ENCODE measurements at regions not wholly inside any gene's neighbourhood (a gene's known extent, or its start where the extent isn't known, plus 50 kb on each side); places are given as distances from the start of the nearest gene placed in this dataset.

GRCh38 chr6:90936286-90936685 lies 349.4 kb upstream of the MAP3K7 start:
- no peak overlapping the region for H3K4me3 ChIP-seq (ENCODE audit: low read depth, low read length)
- DNase-seq (ENCODE audit: low read depth), result no peak
- TF ChIP-seq CTCF (IDR thresholded peaks at IDR 0.05; ENCODE audit: low read depth, low read length, missing control alignments), result no peak

- H3K4me3 ChIP-seq (ENCODE audit: low read depth, low read length), result no peak overlapping the region
- DNase-seq (ENCODE audit: low read depth), result no peak
- TF ChIP-seq CTCF (IDR thresholded peaks at IDR 0.05; ENCODE audit: low read depth, low read length, missing control alignments), result no peak
Observed at GRCh38 chr6:90934966-90935365, 348.1 kb upstream of the MAP3K7 start.

- H3K4me3 ChIP-seq (ENCODE audit: low read depth, low read length), result no peak overlapping the region
- TF ChIP-seq CTCF (IDR thresholded peaks at IDR 0.05; ENCODE audit: low read depth, low read length, missing control alignments), result no peak
Observed at GRCh38 chr6:90934081-90934480, 347.2 kb upstream of the MAP3K7 start.

GRCh38 chr6:90932351-90932750 lies 345.5 kb upstream of the MAP3K7 start:
- DNase-seq (ENCODE audit: low read depth), result no peak

More at GRCh38 chr6:90934081-90934480, 347.2 kb upstream of the MAP3K7 start:
- no peak for DNase-seq (ENCODE audit: low read depth)

GRCh38 chr6:90928051-90928450 lies 341.2 kb upstream of the MAP3K7 start:
- no peak for DNase-seq (ENCODE audit: low read depth)
- TF ChIP-seq CTCF (IDR thresholded peaks at IDR 0.05; ENCODE audit: low read depth, low read length, missing control alignments), result no peak
- H3K4me3 ChIP-seq (ENCODE audit: low read depth, low read length), result no peak overlapping the region

More at GRCh38 chr6:90932351-90932750, 345.5 kb upstream of the MAP3K7 start:
- no peak for TF ChIP-seq CTCF (IDR thresholded peaks at IDR 0.05; ENCODE audit: low read depth, low read length, missing control alignments)
- H3K4me3 ChIP-seq (ENCODE audit: low read depth, low read length), result no peak overlapping the region

- no peak for TF ChIP-seq CTCF (IDR thresholded peaks at IDR 0.05; ENCODE audit: low read depth, low read length, missing control alignments)
- no peak for DNase-seq (ENCODE audit: low read depth)
- no peak overlapping the region for H3K4me3 ChIP-seq (ENCODE audit: low read depth, low read length)
Observed at GRCh38 chr6:90925726-90926125, 338.9 kb upstream of the MAP3K7 start.

- no peak for DNase-seq (ENCODE audit: low read depth)
- no peak for TF ChIP-seq CTCF (IDR thresholded peaks at IDR 0.05; ENCODE audit: low read depth, low read length, missing control alignments)
- no peak overlapping the region for H3K4me3 ChIP-seq (ENCODE audit: low read depth, low read length)
Observed at GRCh38 chr6:90922325-90922724, 335.5 kb upstream of the MAP3K7 start.
